Fibroblast of the aortic adventitia (primary cell): ENCODE measurements at regions not wholly inside any gene's neighbourhood (a gene's known extent, or its start where the extent isn't known, plus 50 kb on each side); places are given as distances from the start of the nearest gene placed in this dataset.
A peak's percentile ranks its signal among the peaks of the same experiment; 100 is the strongest.

Experiments used
- DNase-seq: peaks from one replicate; pipeline ENCODE4 v3.0.0-alpha.2; 2010; ENCODE audit warnings: low read depth
- H3K4me3 ChIP-seq: 2 replicates; pipeline ENCODE4 v1.5.1; 2011; ENCODE audit warnings: low read depth, mild to moderate bottlenecking, control low read depth, low read length, moderate library complexity
- TF ChIP-seq, protein P1 (sequence below): IDR thresholded peaks from 2 replicates; pipeline ENCODE4 v1.5.1; 2011; ENCODE audit warnings: mild to moderate bottlenecking, low read length, control low read depth, inconsistent platforms; ENCODE audit not compliant: insufficient read depth

DNA sequence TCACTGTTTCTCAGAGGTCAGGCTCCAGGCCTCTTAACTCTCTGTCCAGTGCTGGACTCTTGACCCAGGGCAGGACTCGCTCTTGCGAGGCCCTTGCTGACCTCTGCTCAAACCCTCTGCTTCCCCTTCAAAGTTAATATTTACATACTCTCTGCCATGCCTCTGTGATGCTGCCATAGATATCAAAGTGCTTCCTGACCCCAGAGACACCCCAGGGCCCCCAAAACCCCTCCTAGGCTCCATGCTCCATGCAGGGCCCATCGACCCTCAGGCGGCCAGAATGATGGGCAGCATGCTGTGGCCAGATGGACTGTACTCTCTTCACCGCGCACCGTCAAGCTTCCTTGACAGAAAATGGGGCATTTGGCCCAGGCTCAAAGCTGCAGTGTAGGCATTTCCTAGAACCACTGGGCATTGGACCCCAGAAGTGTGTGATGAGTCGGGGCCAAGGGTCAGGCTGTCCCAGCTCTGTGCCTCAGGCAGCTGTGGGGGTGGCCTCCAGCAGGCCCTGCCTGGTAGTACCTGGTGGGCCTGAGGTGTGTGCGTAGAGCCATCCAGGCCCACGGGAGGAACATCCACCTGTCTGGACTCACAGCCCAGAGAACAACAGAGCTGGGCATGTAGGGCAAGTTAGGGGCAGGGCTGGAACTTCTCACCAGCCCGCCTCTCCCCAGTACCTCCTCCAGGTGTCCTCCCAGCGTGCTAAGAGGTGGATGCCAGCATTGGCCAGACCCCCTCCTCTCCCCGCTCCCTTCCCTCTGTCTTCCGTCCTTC is 142.8 kb downstream of the VEGFA start:
- DNase-seq = no peak
- H3K4me3 ChIP-seq = no peak overlapping the region
- TF ChIP-seq, protein P1, sequence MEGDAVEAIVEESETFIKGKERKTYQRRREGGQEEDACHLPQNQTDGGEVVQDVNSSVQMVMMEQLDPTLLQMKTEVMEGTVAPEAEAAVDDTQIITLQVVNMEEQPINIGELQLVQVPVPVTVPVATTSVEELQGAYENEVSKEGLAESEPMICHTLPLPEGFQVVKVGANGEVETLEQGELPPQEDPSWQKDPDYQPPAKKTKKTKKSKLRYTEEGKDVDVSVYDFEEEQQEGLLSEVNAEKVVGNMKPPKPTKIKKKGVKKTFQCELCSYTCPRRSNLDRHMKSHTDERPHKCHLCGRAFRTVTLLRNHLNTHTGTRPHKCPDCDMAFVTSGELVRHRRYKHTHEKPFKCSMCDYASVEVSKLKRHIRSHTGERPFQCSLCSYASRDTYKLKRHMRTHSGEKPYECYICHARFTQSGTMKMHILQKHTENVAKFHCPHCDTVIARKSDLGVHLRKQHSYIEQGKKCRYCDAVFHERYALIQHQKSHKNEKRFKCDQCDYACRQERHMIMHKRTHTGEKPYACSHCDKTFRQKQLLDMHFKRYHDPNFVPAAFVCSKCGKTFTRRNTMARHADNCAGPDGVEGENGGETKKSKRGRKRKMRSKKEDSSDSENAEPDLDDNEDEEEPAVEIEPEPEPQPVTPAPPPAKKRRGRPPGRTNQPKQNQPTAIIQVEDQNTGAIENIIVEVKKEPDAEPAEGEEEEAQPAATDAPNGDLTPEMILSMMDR = no peak

DNA sequence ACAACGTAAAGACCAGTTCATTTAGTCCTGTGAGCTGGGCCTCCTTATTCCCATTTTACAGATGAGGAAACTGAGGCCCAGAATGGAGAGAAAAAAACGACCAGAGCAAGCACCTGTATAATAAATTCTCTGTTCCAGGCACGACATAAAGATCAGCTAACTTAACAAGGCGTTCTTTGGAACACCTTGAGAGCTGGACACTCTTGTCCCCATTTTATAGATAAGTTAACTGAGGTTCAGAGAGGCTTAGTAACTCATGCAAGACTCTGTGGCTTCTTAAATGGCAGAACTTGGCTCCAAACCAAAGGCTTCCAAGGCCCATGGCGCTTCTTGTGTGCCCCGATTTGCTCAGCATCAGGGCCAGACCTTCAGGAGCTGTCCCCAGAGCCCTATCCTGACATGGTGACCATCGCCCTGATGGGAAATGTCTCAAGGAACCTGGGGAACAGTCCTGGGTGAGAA is 142.1 kb downstream of the VEGFA start:
- TF ChIP-seq, protein P1 = no peak
- no peak for DNase-seq

DNA sequence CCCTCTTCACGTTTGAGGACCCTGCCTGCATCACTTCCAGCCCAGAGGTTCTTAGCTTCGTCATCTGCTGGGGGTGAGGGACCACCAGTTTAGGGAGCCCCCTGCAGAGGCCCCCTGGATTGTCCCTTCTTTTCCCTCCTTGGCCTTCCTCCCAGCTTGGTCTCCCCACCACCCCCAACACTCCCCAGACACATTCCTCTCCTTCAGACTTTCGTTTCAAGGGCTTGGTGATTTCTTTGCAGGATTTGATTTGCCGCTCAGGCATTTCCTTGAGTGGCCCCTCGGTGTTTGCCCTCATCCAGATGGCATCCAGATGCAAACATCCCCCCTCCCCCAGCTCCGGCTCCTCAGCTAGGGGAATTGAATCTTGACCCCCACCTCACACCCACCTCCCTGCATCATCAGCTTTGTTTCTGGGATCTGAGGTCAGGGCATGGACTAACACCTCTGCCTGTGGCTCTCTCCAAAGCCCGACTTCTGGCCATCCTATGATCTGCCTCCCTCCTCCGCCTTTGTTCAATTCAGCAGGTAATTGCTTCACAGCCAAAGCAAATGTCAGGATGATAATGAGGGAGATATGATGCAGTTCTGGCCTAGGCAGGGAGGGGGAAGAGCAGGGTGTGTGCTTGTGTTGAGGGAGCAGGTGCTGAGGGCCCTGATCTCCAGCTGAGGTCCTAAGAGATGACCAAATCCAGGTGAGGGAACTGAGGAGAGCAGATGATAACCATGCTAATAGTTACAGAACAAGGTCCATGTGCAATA is 141.5 kb downstream of the VEGFA start:
- no peak for DNase-seq
- TF ChIP-seq, protein P1 = no peak
- H3K4me3 ChIP-seq = no peak overlapping the region

More for the DNA sequence above, 142.1 kb downstream of the VEGFA start:
- H3K4me3 ChIP-seq = no peak overlapping the region

DNA sequence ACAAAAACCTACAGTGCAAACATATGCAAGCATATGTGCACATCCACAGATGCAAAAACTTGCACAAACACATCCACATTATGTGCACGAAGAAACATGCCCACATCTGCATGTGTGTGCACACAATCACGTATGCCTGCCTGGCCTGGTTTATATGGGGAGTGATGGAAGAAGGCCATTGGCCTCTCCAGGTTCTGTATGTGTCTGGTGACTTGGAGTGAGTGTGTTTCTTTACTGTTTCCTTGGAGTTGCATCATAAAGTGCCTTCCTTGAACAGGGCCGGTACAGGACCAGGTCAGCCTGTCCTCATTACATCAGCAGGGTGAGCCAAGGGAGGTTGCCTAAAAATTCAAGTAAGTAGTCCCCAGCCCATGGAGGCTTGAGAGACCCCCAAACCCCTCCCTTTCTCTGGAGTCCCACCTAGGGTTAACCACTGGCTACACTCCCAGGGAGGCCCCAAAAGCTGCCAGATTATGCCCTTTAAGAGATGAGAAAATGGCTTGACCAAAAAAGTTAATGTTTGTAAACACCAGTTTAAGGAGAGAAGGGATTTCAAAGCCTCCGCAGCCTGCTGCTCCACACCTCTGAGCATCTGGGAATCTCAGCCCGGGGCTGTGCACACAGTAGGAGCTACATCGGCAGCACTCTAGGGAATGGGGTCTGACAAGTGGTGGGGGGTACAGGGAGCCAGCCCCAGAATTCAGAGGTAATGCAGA is 140.8 kb downstream of the VEGFA start:
- TF ChIP-seq, protein P1 = no peak
- peak; percentile 93 for DNase-seq
- H3K4me3 ChIP-seq = peak overlapping the region; percentile 7

DNA sequence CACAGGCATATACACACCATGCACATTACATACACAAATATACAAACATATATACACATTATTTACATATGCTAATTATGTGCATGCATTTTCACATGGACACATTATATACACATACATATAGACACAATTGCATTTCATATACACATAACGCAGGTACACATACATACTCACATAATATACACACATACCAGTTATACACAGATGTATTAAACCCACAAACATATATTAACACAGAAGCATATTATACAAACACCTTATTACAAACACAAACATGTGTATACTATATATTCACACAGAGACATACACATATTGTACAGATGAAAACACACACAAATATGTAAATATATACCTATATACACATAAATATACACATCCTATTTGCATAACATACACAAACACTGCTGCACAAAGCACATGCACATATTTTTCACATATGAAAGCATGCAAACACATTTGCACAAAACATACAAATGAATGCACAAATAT is 140.2 kb downstream of the VEGFA start:
- no peak for DNase-seq
- no peak overlapping the region for H3K4me3 ChIP-seq
- TF ChIP-seq, protein P1 = no peak

DNA sequence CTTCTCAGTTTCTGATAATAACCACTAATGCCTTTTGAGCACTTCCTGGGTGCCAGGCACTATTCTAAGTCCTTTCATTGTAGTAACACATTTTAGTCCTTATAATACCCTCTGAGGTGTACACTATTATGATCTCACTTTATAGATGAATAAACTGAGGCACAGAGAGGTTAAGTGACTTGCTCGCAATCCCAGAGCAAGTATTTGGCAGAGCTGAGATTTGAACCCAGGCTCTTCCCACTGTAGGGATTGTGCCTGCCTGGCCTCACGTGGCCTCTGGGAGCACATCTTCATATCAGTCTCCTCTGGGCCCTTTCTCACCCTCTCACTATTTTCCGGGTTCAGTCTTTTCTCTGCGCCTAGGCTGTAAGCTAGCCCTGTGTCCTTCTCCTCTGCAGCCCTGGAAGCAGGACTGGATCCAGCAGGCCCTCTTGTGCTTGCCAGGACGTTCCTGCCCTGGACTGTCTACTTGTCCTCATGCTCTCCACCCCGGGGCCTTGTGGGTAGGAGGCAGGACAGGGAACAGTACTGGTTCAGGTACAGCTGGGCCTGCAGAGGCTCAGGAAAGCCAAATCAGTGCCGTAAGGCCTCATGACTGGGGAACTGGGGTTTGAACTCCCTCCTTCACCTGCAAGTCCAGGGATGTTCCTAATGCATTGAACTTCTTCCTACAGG is 139.6 kb downstream of the VEGFA start:
- no peak for DNase-seq
- TF ChIP-seq, protein P1 = no peak
- no peak overlapping the region for H3K4me3 ChIP-seq
